ENCODE measurements at regions not wholly inside any gene's neighbourhood (a gene's known extent, or its start where the extent isn't known, plus 50 kb on each side); places are given as distances from the start of the nearest gene placed in this dataset.

DNA sequence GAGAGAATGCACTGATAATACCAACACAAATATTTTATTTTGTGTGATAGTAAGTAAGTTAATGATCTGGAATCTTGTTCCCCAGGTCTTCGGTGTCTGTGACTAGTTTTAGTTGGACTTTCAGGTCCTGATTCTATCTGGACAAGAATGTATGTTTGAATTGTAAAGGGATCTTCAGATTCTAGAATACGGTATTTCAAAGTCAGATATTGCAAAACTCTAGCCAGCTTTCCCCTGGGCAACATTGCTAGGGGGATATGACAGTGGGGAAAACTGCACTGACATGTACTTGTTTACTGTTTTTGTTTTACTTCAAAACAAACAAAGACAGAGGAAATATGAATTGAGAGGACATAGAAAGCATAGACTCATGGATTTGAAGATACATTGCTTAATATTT lies 489.0 kb downstream of the FAM133A start:
- TF ChIP-seq, protein P1, sequence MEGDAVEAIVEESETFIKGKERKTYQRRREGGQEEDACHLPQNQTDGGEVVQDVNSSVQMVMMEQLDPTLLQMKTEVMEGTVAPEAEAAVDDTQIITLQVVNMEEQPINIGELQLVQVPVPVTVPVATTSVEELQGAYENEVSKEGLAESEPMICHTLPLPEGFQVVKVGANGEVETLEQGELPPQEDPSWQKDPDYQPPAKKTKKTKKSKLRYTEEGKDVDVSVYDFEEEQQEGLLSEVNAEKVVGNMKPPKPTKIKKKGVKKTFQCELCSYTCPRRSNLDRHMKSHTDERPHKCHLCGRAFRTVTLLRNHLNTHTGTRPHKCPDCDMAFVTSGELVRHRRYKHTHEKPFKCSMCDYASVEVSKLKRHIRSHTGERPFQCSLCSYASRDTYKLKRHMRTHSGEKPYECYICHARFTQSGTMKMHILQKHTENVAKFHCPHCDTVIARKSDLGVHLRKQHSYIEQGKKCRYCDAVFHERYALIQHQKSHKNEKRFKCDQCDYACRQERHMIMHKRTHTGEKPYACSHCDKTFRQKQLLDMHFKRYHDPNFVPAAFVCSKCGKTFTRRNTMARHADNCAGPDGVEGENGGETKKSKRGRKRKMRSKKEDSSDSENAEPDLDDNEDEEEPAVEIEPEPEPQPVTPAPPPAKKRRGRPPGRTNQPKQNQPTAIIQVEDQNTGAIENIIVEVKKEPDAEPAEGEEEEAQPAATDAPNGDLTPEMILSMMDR (IDR thresholded peaks at IDR 0.05), result no peak
- TF ChIP-seq POLR2A (IDR thresholded peaks at IDR 0.05), result no peak
